SU-DHL-6 (cell line): ENCODE measurements at regions not wholly inside any gene's neighbourhood (a gene's known extent, or its start where the extent isn't known, plus 50 kb on each side); places are given as distances from the start of the nearest gene placed in this dataset.

ENCODE experiments used
- H2AFZ ChIP-seq: fragments of 200-600 bp; sonication (generic); 2 replicates; pipeline ENCODE4 v1.6.1; 2014; ENCODE audit warnings: low read depth, mild to moderate bottlenecking, moderate library complexity, mixed read lengths, antibody characterized with exemption, low read length; ENCODE audit not compliant: severe bottlenecking
- H3F3A ChIP-seq: fragments of 200-600 bp; shearing (Covaris generic); 2 replicates; pipeline ENCODE4 v1.6.0; 2016; ENCODE audit warnings: antibody characterized with exemption, mild to moderate bottlenecking; ENCODE audit not compliant: insufficient read depth
- H3K27ac ChIP-seq: fragments of 200-600 bp; sonication (generic); 2 replicates; pipeline ENCODE4 v1.5.1; 2016; ENCODE audit warnings: low read depth, mild to moderate bottlenecking, low read length, moderate library complexity, mixed read lengths
- H3K27me3 ChIP-seq: fragments of 200-600 bp; sonication (generic), shearing (Covaris generic); 2 replicates; pipeline ENCODE4 v1.6.0; 2014; ENCODE audit warnings: mild to moderate bottlenecking, low read length
- H3K36me3 ChIP-seq: fragments of 200-600 bp; sonication (generic); 2 replicates; pipeline ENCODE4 v1.6.1; 2014; ENCODE audit warnings: mild to moderate bottlenecking, low read length, mixed read lengths
- H3K4me2 ChIP-seq: fragments of 300-600, 200-600 bp; shearing (Covaris generic), sonication (generic); 2 replicates; pipeline ENCODE4 v1.6.0; 2014; ENCODE audit warnings: low read length, low read depth, mild to moderate bottlenecking; ENCODE audit not compliant: poor library complexity, severe bottlenecking
- H3K4me3 ChIP-seq: fragments of 200-600 bp; sonication (generic); 2 replicates; pipeline ENCODE4 v1.5.1; 2014; ENCODE audit warnings: antibody characterized with exemption, low read length, mild to moderate bottlenecking, mixed read lengths; ENCODE audit not compliant: insufficient read depth, poor library complexity, severe bottlenecking
- H3K79me2 ChIP-seq: fragments of 200-600 bp; sonication (generic); 2 replicates; pipeline ENCODE4 v1.6.1; 2014; ENCODE audit warnings: mild to moderate bottlenecking, low read length, moderate library complexity; ENCODE audit not compliant: insufficient read depth
- H3K9ac ChIP-seq: fragments of 200-600 bp; sonication (generic); 2 replicates; pipeline ENCODE4 v1.7.0; 2014; ENCODE audit warnings: mild to moderate bottlenecking, low read length
- H3K9me2 ChIP-seq: fragments of 200-600 bp; sonication (generic); replicated peaks from 2 replicates; pipeline ENCODE4 v1.6.1; 2014; ENCODE audit warnings: low read length; ENCODE audit not compliant: insufficient read depth
- H3K9me3 ChIP-seq: fragments of 200-600 bp; sonication (generic); 2 replicates; pipeline ENCODE4 v1.6.1; 2014; ENCODE audit warnings: low read length, mixed read lengths; ENCODE audit not compliant: insufficient read depth
- H4K20me1 ChIP-seq: fragments of 200-600 bp; sonication (generic); 2 replicates; pipeline ENCODE4 v1.6.1; 2014; ENCODE audit warnings: low read depth, mild to moderate bottlenecking, antibody characterized with exemption, low read length, moderate library complexity, mixed read lengths
- EZH2phosphoT487 ChIP-seq: fragments of 200-600 bp; sonication (generic), shearing (Covaris generic); conservative IDR thresholded peaks from 2 replicates; pipeline ENCODE4 v1.6.1; 2018; ENCODE audit warnings: mild to moderate bottlenecking, antibody characterized with exemption, low read length, moderate library complexity, mixed read lengths
- TF ChIP-seq, protein P1 (sequence below): fragments of 200-600 bp; sonication (generic); IDR thresholded peaks from one replicate; pipeline ENCODE4 v1.5.1; 2017; ENCODE audit warnings: antibody characterized with exemption, mild to moderate bottlenecking, low read length, moderate library complexity; ENCODE audit not compliant: insufficient read depth, poor library complexity, severe bottlenecking

DNA sequence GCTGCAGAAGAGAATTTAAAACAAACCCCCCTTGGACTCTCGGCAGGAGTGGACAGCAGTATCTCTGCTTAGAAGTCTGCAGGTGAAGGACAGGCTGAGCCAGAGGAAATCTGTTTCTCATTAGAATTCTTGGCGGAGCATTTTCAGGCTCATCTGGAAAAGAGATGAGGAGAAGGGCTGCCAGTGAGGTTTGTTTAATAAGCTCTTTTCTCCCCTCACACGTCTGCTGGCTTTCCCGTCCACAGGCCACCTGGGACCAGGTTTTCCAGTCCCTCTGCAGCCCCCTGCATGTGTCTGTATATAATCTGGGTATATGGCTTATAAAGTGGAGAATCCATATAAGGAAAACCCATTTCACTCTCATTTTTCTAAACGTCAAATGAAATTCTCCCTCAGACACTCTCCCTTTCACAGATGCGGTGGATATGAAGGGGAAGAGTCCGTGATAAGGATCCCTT is 155.4 kb upstream of the TPM1 start:
- no peak overlapping the region for H3K27ac ChIP-seq
- TF ChIP-seq, protein P1, sequence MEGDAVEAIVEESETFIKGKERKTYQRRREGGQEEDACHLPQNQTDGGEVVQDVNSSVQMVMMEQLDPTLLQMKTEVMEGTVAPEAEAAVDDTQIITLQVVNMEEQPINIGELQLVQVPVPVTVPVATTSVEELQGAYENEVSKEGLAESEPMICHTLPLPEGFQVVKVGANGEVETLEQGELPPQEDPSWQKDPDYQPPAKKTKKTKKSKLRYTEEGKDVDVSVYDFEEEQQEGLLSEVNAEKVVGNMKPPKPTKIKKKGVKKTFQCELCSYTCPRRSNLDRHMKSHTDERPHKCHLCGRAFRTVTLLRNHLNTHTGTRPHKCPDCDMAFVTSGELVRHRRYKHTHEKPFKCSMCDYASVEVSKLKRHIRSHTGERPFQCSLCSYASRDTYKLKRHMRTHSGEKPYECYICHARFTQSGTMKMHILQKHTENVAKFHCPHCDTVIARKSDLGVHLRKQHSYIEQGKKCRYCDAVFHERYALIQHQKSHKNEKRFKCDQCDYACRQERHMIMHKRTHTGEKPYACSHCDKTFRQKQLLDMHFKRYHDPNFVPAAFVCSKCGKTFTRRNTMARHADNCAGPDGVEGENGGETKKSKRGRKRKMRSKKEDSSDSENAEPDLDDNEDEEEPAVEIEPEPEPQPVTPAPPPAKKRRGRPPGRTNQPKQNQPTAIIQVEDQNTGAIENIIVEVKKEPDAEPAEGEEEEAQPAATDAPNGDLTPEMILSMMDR: no peak
- no peak for TF ChIP-seq EZH2phosphoT487

DNA sequence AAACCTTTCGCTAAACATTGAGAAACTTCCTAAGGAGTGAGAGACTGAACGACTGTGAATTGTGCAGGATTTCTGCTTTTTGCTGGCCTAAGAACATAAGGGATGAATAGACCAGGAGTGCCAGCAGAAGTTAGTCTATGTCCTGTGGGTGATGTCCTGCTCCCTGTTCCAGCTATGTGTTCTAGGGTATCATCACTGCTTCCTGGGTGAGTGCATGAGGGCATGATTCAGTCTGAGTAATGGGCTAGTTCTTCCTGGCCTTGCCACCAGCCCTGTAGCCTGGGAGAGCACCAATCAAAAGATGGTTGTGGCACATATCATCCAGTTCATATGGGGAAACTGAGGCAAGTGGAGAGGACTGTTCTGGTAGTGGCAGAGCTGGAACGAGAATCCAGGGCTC is 153.9 kb upstream of the TPM1 start:
- H3K9me3 ChIP-seq: no peaks in the 10 kb centered on the region
- H2AFZ ChIP-seq: no peak overlapping the region
- no peaks in the 10 kb centered on the region for H4K20me1 ChIP-seq
- no peak overlapping the region for H3K4me3 ChIP-seq
- H3K9ac ChIP-seq: no peak overlapping the region
- H3K79me2 ChIP-seq: no peaks in the 10 kb centered on the region
- TF ChIP-seq EZH2phosphoT487: no peak
- TF ChIP-seq, protein P1: no peak
- H3K4me2 ChIP-seq: no peak overlapping the region
- H3K27me3 ChIP-seq: no peaks in the 10 kb centered on the region
- H3K27ac ChIP-seq: no peak overlapping the region
- H3F3A ChIP-seq: no peaks in the 10 kb centered on the region
- no peaks in the 10 kb centered on the region for H3K9me2 ChIP-seq
- no peaks in the 10 kb centered on the region for H3K36me3 ChIP-seq

More for the DNA sequence above, 155.4 kb upstream of the TPM1 start:
- H3K36me3 ChIP-seq: no peaks in the 10 kb centered on the region
- no peaks in the 10 kb centered on the region for H3K79me2 ChIP-seq
- no peaks in the 10 kb centered on the region for H3K9me2 ChIP-seq
- H3K4me2 ChIP-seq: no peak overlapping the region
- H3K4me3 ChIP-seq: no peak overlapping the region
- no peak overlapping the region for H2AFZ ChIP-seq
- H3F3A ChIP-seq: no peaks in the 10 kb centered on the region
- H4K20me1 ChIP-seq: no peaks in the 10 kb centered on the region
- no peak overlapping the region for H3K9ac ChIP-seq
- H3K27me3 ChIP-seq: no peaks in the 10 kb centered on the region
- H3K9me3 ChIP-seq: no peaks in the 10 kb centered on the region

DNA sequence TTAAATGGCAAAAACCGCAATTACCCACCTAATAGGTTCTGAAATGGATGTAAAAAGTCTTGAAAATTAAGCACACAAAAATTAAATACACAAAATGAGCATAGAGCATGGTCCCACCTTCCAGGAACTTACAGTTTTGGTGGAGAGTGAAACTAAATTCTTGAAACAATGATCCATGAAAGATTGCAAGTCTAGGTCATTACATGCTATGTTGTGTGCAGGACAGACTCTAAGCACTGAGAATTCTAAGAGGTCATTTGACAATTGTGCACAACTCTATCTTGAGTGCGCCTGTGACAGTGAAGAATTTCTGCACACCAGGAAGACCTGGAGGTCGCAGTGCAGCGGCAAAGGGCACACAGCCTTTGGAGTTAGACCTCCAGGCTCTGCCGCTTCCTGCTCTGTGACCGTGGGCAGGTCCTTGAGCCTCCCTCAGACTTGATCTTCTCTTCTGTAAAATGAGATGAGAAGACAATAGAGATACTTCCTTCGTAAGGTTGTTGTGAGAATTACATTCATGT is 153.3 kb upstream of the TPM1 start:
- H3K4me2 ChIP-seq: no peak overlapping the region
- H3K4me3 ChIP-seq: no peak overlapping the region
- no peak overlapping the region for H2AFZ ChIP-seq
- no peaks in the 10 kb centered on the region for H3K9me2 ChIP-seq
- no peak for TF ChIP-seq EZH2phosphoT487
- TF ChIP-seq, protein P1: no peak
- H3K9me3 ChIP-seq: no peaks in the 10 kb centered on the region
- H3K27ac ChIP-seq: no peak overlapping the region
- H4K20me1 ChIP-seq: no peaks in the 10 kb centered on the region
- no peak overlapping the region for H3K9ac ChIP-seq
- H3F3A ChIP-seq: no peaks in the 10 kb centered on the region
- no peaks in the 10 kb centered on the region for H3K79me2 ChIP-seq
- no peaks in the 10 kb centered on the region for H3K36me3 ChIP-seq
- no peaks in the 10 kb centered on the region for H3K27me3 ChIP-seq
